Neural crest cell (in vitro differentiated cells): ENCODE measurements at regions not wholly inside any gene's neighbourhood (a gene's known extent, or its start where the extent isn't known, plus 50 kb on each side); places are given as distances from the start of the nearest gene placed in this dataset.

ENCODE experiments used
- DNase-seq: peaks from one replicate; pipeline ENCODE4 v3.0.0; 2021; ENCODE audit warnings: low read depth, mixed read lengths, low spot score
- H3K27ac Mint-ChIP-seq: one replicate; pipeline ENCODE4 v1.8.0; 2021; ENCODE audit warnings: mild to moderate bottlenecking, mixed read lengths; ENCODE audit not compliant: unreplicated experiment
- H3K27me3 Mint-ChIP-seq: 2 replicates; pipeline ENCODE4 v1.8.0; 2021; ENCODE audit warnings: low read depth, mild to moderate bottlenecking, mixed read lengths
- H3K36me3 Mint-ChIP-seq: 2 replicates; pipeline ENCODE4 v1.8.0; 2021; ENCODE audit warnings: low read depth, mild to moderate bottlenecking, mixed read lengths
- H3K4me1 Mint-ChIP-seq: 2 replicates; pipeline ENCODE4 v1.8.0; 2021; ENCODE audit warnings: mixed read lengths
- H3K4me3 Mint-ChIP-seq: one replicate; pipeline ENCODE4 v1.8.0; 2021; ENCODE audit warnings: mild to moderate bottlenecking, mixed read lengths
- H3K9me3 Mint-ChIP-seq: 2 replicates; pipeline ENCODE4 v1.8.0; 2021; ENCODE audit warnings: mixed read lengths
- CTCF ChIP-seq: fragments of 200-600 bp; sonication (generic); conservative IDR thresholded peaks from 2 replicates; pipeline ENCODE4 v1.5.0; 2021; ENCODE audit warnings: antibody characterized with exemption, mild to moderate bottlenecking

- no peak overlapping the region for H3K4me3 Mint-ChIP-seq
- no peak for DNase-seq
- peaks cover 19% of the 10 kb centered on the region for H3K4me1 Mint-ChIP-seq
- no peak for TF ChIP-seq CTCF
- no peak overlapping the region for H3K27ac Mint-ChIP-seq
- peaks cover 6% of the 10 kb centered on the region for H3K9me3 Mint-ChIP-seq
- no peaks in the 10 kb centered on the region for H3K36me3 Mint-ChIP-seq
- no peaks in the 10 kb centered on the region for H3K27me3 Mint-ChIP-seq
Observed at GRCh38 chr5:61823781-61824180, 482.2 kb upstream of the KIF2A start.

GRCh38 chr5:61824396-61824795 is 481.6 kb upstream of the KIF2A start:
- DNase-seq: no peak
- Mint-ChIP-seq H3K27ac (no peak overlapping the region), H3K9me3 (peaks cover 4% of the 10 kb centered on the region), H3K4me3 (no peak overlapping the region), H3K27me3 (no peaks in the 10 kb centered on the region), H3K4me1 (peaks cover 19% of the 10 kb centered on the region), H3K36me3 (no peaks in the 10 kb centered on the region)
- TF ChIP-seq CTCF: no peak

GRCh38 chr5:61827445-61827975 is 478.5 kb upstream of the KIF2A start:
- H3K4me3 Mint-ChIP-seq: no peak overlapping the region
- no peak overlapping the region for H3K27ac Mint-ChIP-seq
- no peaks in the 10 kb centered on the region for H3K9me3 Mint-ChIP-seq
- TF ChIP-seq CTCF: no peak
- H3K27me3 Mint-ChIP-seq: no peaks in the 10 kb centered on the region
- no peak for DNase-seq
- peaks cover 9% of the 10 kb centered on the region for H3K4me1 Mint-ChIP-seq
- H3K36me3 Mint-ChIP-seq: no peaks in the 10 kb centered on the region

- Mint-ChIP-seq H3K27me3 (no peaks in the 10 kb centered on the region), H3K4me1 (no peaks in the 10 kb centered on the region), H3K9me3 (no peaks in the 10 kb centered on the region), H3K27ac (no peak overlapping the region), H3K4me3 (no peak overlapping the region), H3K36me3 (no peaks in the 10 kb centered on the region)
- DNase-seq: no peak
- TF ChIP-seq CTCF: no peak
Observed at GRCh38 chr5:61828856-61829255, 477.1 kb upstream of the KIF2A start.

DNA sequence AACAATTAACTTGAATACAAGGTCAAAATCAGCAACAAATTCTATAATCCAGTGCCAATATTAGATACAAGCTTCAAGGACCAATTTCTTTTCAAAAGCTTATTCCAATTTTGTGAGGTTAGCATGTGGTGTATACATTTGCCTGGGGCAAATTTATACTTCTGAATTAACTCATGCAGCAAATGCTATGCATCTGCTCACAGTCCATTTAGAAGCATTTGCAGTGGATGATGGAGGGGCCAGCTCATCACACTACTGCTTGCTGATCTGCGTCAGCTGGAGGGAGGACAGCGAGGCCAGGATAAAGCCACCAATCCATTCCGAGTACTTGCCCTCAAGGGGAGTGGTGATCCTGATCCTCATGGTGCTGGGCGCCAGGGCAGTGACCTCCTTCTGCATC is 474.3 kb upstream of the KIF2A start:
- no peak for DNase-seq
- TF ChIP-seq CTCF: no peak
- Mint-ChIP-seq H3K27ac (no peak overlapping the region), H3K4me1 (no peaks in the 10 kb centered on the region), H3K36me3 (no peaks in the 10 kb centered on the region), H3K9me3 (no peaks in the 10 kb centered on the region), H3K27me3 (no peaks in the 10 kb centered on the region), H3K4me3 (no peak overlapping the region)

DNA sequence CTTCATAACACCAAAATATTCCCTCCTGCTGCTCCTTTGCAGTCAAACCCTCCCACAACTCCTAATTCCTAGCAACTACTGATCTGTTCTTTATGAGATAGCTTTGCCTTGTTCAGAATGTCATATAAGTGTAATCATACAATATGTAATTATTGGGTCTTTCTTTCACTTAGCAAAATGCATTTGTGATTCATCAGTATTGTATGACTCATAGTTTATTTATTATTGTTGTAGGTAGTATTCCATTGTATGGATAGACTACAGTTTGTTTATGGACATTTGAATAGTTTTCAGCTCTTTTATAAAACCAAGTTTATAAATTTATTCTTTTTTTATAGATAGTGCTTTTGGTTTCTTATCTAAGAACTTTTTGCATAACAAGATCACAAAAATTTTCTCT is 468.2 kb upstream of the KIF2A start:
- H3K4me3 Mint-ChIP-seq: no peak overlapping the region
- DNase-seq: no peak
- H3K9me3 Mint-ChIP-seq: no peaks in the 10 kb centered on the region
- H3K27me3 Mint-ChIP-seq: no peaks in the 10 kb centered on the region
- no peak for TF ChIP-seq CTCF
- H3K27ac Mint-ChIP-seq: no peak overlapping the region
- no peaks in the 10 kb centered on the region for H3K36me3 Mint-ChIP-seq
- H3K4me1 Mint-ChIP-seq: peaks cover 15% of the 10 kb centered on the region
